Neural cell (in vitro differentiated cells): ENCODE measurements at regions not wholly inside any gene's neighbourhood (a gene's known extent, or its start where the extent isn't known, plus 50 kb on each side); places are given as distances from the start of the nearest gene placed in this dataset.

Experiments
- H2AFZ ChIP-seq: fragments of 200-600, 300-800 bp; sonication (generic), shearing (Covaris generic); 2 replicates; pipeline ENCODE4 v1.6.0; 2014; ENCODE audit warnings: low read depth, mild to moderate bottlenecking, antibody characterized with exemption, low read length, moderate library complexity
- H3F3A ChIP-seq: fragments of 200-600 bp; shearing (Covaris generic); 2 replicates; pipeline ENCODE4 v1.6.1; 2016; ENCODE audit warnings: mild to moderate bottlenecking, moderate library complexity, mixed read lengths, antibody characterized with exemption, low read length; ENCODE audit not compliant: insufficient read depth, poor library complexity, severe bottlenecking
- H3K27ac ChIP-seq: fragments of 200-600, 300-800 bp; sonication (generic), shearing (Covaris generic); 2 replicates; pipeline ENCODE4 v1.5.1; 2014; ENCODE audit warnings: mild to moderate bottlenecking, low read length, moderate library complexity
- H3K27me3 ChIP-seq: fragments of 300-800, 200-600 bp; sonication (generic), shearing (Covaris generic); 2 replicates; pipeline ENCODE4 v1.6.0; 2014; ENCODE audit warnings: mild to moderate bottlenecking, low read depth, low read length, moderate library complexity; ENCODE audit not compliant: insufficient read depth
- H3K36me3 ChIP-seq: fragments of 300-800, 200-600 bp; sonication (generic), shearing (Covaris generic); 2 replicates; pipeline ENCODE4 v1.5.1; 2014; ENCODE audit warnings: mild to moderate bottlenecking, antibody characterized with exemption, low read length, moderate library complexity; ENCODE audit not compliant: insufficient read depth
- H3K4me2 ChIP-seq: fragments of 300-800, 200-600 bp; sonication (generic), shearing (Covaris generic); 2 replicates; pipeline ENCODE4 v1.6.0; 2014; ENCODE audit warnings: mild to moderate bottlenecking, low read length
- H3K4me3 ChIP-seq: fragments of 300-800, 200-600 bp; sonication (generic), shearing (Covaris generic); 2 replicates; pipeline ENCODE4 v1.5.1; 2014; ENCODE audit warnings: mild to moderate bottlenecking, low read length, moderate library complexity
- H3K79me2 ChIP-seq: fragments of 200-600 bp; shearing (Covaris generic); replicated peaks from 2 replicates; pipeline ENCODE4 v1.6.0; 2014; ENCODE audit warnings: mild to moderate bottlenecking, low read length, moderate library complexity; ENCODE audit not compliant: insufficient read depth
- H3K9ac ChIP-seq: fragments of 300-800, 200-600 bp; sonication (generic), shearing (Covaris generic); 2 replicates; pipeline ENCODE4 v1.6.1; 2016; ENCODE audit warnings: mild to moderate bottlenecking, low read length, mixed read lengths
- H3K9me2 ChIP-seq: fragments of 200-600 bp; shearing (Covaris generic); 2 replicates; pipeline ENCODE4 v1.6.1; 2016; ENCODE audit warnings: mild to moderate bottlenecking, low read length, mixed read lengths; ENCODE audit not compliant: insufficient read depth
- H3K9me3 ChIP-seq: fragments of 200-600, 300-800 bp; sonication (generic), shearing (Covaris generic); 2 replicates; pipeline ENCODE4 v1.6.1; 2016; ENCODE audit warnings: mild to moderate bottlenecking, mixed run types, low read length, moderate library complexity, mixed read lengths
- H4K20me1 ChIP-seq: fragments of 200-600 bp; shearing (Covaris generic); 2 replicates; pipeline ENCODE4 v1.6.1; 2016; ENCODE audit warnings: mild to moderate bottlenecking, mixed run types; ENCODE audit not compliant: insufficient read depth
- EP300 ChIP-seq: fragments of 450-650 bp; conservative IDR thresholded peaks from 2 replicates; pipeline ENCODE4 v1.6.1; 2014; ENCODE audit warnings: antibody characterized with exemption, mild to moderate bottlenecking, moderate library complexity; ENCODE audit not compliant: poor library complexity, severe bottlenecking
- EZH2 ChIP-seq: fragments of 200-600, 300-800 bp; shearing (Covaris generic), sonication (generic); IDR thresholded peaks from 2 replicates; pipeline ENCODE4 v1.6.1; 2014; ENCODE audit warnings: antibody characterized with exemption, low read length, borderline replicate concordance, mild to moderate bottlenecking; ENCODE audit not compliant: insufficient read depth, poor library complexity, severe bottlenecking
- MXI1 ChIP-seq: fragments of 450-650 bp; conservative IDR thresholded peaks from 2 replicates; pipeline ENCODE4 v1.6.1; 2014; ENCODE audit warnings: antibody characterized with exemption, mild to moderate bottlenecking; ENCODE audit not compliant: poor library complexity, severe bottlenecking
- POLR2AphosphoS5 ChIP-seq: IDR thresholded peaks from 2 replicates; pipeline ENCODE4 v1.6.1; 2012
- RAD21 ChIP-seq: fragments of 450-650 bp; conservative IDR thresholded peaks from 2 replicates; pipeline ENCODE4 v1.6.1; 2014; ENCODE audit warnings: antibody characterized with exemption, mild to moderate bottlenecking, moderate library complexity
- SMC3 ChIP-seq: fragments of 450-650 bp; conservative IDR thresholded peaks from 2 replicates; pipeline ENCODE4 v1.6.1; 2014; ENCODE audit warnings: antibody characterized with exemption, mild to moderate bottlenecking, moderate library complexity; ENCODE audit not compliant: poor library complexity
- TAF1 ChIP-seq: IDR thresholded peaks from 2 replicates; pipeline ENCODE4 v1.6.1; 2012; ENCODE audit warnings: low read depth
- TF ChIP-seq, protein P1 (sequence below): IDR thresholded peaks from 2 replicates; pipeline ENCODE4 v1.6.1; 2012; ENCODE audit warnings: borderline replicate concordance
- TF ChIP-seq, protein P2 (sequence below): fragments of 450-650 bp; IDR thresholded peaks from 2 replicates; pipeline ENCODE4 v1.5.1; 2014; ENCODE audit warnings: antibody characterized with exemption, mild to moderate bottlenecking, moderate library complexity; ENCODE audit not compliant: poor library complexity, severe bottlenecking

- no peaks in the 10 kb centered on the region for H3K9me2 ChIP-seq
- no peak overlapping the region for H3K9ac ChIP-seq
- H3K4me3 ChIP-seq = no peak overlapping the region
- no peaks in the 10 kb centered on the region for H3K9me3 ChIP-seq
- no peak overlapping the region for H3K4me2 ChIP-seq
- TF ChIP-seq MXI1 = no peak
- no peak for TF ChIP-seq SMC3
- TF ChIP-seq EP300 = no peak
- TF ChIP-seq TAF1 = no peak
- TF ChIP-seq, protein P1, sequence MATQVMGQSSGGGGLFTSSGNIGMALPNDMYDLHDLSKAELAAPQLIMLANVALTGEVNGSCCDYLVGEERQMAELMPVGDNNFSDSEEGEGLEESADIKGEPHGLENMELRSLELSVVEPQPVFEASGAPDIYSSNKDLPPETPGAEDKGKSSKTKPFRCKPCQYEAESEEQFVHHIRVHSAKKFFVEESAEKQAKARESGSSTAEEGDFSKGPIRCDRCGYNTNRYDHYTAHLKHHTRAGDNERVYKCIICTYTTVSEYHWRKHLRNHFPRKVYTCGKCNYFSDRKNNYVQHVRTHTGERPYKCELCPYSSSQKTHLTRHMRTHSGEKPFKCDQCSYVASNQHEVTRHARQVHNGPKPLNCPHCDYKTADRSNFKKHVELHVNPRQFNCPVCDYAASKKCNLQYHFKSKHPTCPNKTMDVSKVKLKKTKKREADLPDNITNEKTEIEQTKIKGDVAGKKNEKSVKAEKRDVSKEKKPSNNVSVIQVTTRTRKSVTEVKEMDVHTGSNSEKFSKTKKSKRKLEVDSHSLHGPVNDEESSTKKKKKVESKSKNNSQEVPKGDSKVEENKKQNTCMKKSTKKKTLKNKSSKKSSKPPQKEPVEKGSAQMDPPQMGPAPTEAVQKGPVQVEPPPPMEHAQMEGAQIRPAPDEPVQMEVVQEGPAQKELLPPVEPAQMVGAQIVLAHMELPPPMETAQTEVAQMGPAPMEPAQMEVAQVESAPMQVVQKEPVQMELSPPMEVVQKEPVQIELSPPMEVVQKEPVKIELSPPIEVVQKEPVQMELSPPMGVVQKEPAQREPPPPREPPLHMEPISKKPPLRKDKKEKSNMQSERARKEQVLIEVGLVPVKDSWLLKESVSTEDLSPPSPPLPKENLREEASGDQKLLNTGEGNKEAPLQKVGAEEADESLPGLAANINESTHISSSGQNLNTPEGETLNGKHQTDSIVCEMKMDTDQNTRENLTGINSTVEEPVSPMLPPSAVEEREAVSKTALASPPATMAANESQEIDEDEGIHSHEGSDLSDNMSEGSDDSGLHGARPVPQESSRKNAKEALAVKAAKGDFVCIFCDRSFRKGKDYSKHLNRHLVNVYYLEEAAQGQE = no peak
- TF ChIP-seq, protein P2, sequence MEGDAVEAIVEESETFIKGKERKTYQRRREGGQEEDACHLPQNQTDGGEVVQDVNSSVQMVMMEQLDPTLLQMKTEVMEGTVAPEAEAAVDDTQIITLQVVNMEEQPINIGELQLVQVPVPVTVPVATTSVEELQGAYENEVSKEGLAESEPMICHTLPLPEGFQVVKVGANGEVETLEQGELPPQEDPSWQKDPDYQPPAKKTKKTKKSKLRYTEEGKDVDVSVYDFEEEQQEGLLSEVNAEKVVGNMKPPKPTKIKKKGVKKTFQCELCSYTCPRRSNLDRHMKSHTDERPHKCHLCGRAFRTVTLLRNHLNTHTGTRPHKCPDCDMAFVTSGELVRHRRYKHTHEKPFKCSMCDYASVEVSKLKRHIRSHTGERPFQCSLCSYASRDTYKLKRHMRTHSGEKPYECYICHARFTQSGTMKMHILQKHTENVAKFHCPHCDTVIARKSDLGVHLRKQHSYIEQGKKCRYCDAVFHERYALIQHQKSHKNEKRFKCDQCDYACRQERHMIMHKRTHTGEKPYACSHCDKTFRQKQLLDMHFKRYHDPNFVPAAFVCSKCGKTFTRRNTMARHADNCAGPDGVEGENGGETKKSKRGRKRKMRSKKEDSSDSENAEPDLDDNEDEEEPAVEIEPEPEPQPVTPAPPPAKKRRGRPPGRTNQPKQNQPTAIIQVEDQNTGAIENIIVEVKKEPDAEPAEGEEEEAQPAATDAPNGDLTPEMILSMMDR = no peak
- TF ChIP-seq EZH2 = no peak
- no peak for TF ChIP-seq RAD21
- TF ChIP-seq POLR2AphosphoS5 = no peak
- H2AFZ ChIP-seq = no peak overlapping the region
- H3K27ac ChIP-seq = no peak overlapping the region
- no peaks in the 10 kb centered on the region for H3K27me3 ChIP-seq
- H3K36me3 ChIP-seq = no peaks in the 10 kb centered on the region
- no peaks in the 10 kb centered on the region for H3F3A ChIP-seq
- H3K79me2 ChIP-seq = no peaks in the 10 kb centered on the region
- no peaks in the 10 kb centered on the region for H4K20me1 ChIP-seq
Observed at GRCh38 chr16:6880263-6880662, 452.4 kb upstream of the RBFOX1 start.

DNA sequence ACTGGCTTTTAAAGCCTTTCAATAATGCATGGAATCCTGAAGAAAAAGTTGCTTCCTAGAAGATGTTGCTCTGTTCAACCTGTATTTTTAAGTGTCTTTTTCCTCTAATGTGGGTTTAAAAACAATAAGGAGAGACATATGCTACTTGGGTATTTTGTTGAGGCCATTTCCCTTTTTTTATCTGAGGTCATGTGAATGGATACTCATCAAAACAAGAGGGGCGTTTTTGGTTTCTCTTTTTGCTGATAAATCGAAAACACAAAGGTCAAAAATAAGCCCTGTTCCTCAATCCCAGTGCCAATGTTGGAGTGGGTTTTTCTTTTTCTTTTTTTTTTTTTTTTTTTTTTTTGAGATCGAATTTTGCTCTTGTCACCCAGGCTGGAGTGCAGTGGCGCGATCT is 468.0 kb upstream of the RBFOX1 start:
- no peaks in the 10 kb centered on the region for H3K79me2 ChIP-seq

More for the DNA sequence above, 468.0 kb upstream of the RBFOX1 start:
- H3K36me3 ChIP-seq = no peaks in the 10 kb centered on the region
- no peak overlapping the region for H3K27ac ChIP-seq
- no peak overlapping the region for H3K4me3 ChIP-seq
- TF ChIP-seq, protein P1 = no peak
- TF ChIP-seq MXI1 (no peak), RAD21 (no peak), POLR2AphosphoS5 (no peak), TAF1 (no peak)
- TF ChIP-seq, protein P2 = no peak
- no peak overlapping the region for H2AFZ ChIP-seq
- H3K27me3 ChIP-seq = no peaks in the 10 kb centered on the region
- H3K4me2 ChIP-seq = no peak overlapping the region
- H4K20me1 ChIP-seq = no peaks in the 10 kb centered on the region
- H3K9me2 ChIP-seq = no peaks in the 10 kb centered on the region
- no peak overlapping the region for H3K9ac ChIP-seq
- no peaks in the 10 kb centered on the region for H3F3A ChIP-seq
- no peaks in the 10 kb centered on the region for H3K9me3 ChIP-seq
